ENCODE measurements at regions not wholly inside any gene's neighbourhood (a gene's known extent, or its start where the extent isn't known, plus 50 kb on each side); places are given as distances from the start of the nearest gene placed in this dataset.

DNA sequence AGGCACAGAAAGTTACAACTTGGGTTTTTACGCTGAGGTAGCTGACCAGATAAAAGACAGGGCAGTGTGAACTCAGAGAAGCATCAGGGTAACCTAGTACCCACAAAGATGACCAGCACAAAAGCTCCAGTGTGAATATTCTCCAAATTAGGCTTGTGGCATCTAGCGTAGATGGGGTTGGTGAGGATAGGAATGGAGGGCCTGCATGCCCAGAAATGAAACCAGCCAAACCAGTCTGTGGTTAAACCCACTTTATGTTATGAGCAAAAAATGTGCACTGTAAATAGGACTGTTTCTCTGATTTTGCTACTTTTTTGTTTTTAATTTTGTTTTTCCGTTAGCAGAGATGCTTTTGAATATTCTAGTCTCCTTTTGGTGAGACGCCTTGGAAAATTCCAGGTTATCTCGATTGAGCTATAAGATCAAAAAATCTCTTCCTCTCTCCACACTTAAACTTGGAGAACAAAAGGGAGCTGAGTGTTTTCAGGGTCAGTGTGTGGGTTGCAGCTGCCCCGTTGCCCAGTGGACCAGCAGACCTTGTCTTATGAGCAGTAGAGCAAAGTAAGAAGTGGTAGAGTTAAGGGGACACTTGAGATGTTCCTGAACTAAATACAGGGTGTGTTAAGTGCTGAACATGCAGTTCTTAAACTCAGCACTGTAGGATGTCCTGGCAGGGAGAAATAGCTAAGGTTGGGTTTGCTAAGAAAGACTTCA, 132.9 kb downstream of the C3orf38 start:
- H3K27me3 Mint-ChIP-seq, result no peaks in the 10 kb centered on the region
- H3K27ac Mint-ChIP-seq, result no peak overlapping the region
- no peak for TF ChIP-seq CTCF (IDR thresholded peaks at IDR 0.05; ENCODE audit: unreplicated experiment)
- H3K9me3 Mint-ChIP-seq (ENCODE audit: low read depth), result no peaks in the 10 kb centered on the region
- no peak for DNase-seq (ENCODE audit: low spot score, unreplicated experiment)
- no peaks in the 10 kb centered on the region for H3K36me3 Mint-ChIP-seq (ENCODE audit: insufficient read depth)
- no peak overlapping the region for H3K4me3 Mint-ChIP-seq (ENCODE audit: low read depth)
- no peaks in the 10 kb centered on the region for H3K4me1 Mint-ChIP-seq (ENCODE audit: low read depth)

DNA sequence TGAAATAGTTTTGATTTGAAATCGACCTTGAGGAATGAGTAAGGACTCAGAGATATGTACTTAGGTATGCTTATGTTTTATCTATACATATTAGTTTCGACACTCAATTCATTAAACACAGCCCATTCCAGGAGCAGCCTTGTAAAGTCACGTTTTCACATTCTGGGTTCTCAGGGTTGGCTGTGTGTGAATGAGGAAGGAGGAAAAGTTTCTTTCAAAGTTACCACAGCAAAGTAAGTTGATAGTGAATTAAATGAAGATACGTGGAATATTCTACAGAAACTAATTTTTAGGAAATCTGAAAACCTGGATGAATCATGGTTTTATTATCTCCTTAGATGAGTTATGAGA, 133.5 kb downstream of the C3orf38 start:
- Mint-ChIP-seq H3K27me3 (no peaks in the 10 kb centered on the region), H3K4me3 (ENCODE audit: low read depth) (no peak overlapping the region), H3K4me1 (ENCODE audit: low read depth) (no peaks in the 10 kb centered on the region), H3K9me3 (ENCODE audit: low read depth) (no peaks in the 10 kb centered on the region), H3K27ac (no peak overlapping the region), H3K36me3 (ENCODE audit: insufficient read depth) (no peaks in the 10 kb centered on the region)
- no peak for DNase-seq (ENCODE audit: low spot score, unreplicated experiment)
- TF ChIP-seq CTCF (IDR thresholded peaks at IDR 0.05; ENCODE audit: unreplicated experiment), result no peak

DNA sequence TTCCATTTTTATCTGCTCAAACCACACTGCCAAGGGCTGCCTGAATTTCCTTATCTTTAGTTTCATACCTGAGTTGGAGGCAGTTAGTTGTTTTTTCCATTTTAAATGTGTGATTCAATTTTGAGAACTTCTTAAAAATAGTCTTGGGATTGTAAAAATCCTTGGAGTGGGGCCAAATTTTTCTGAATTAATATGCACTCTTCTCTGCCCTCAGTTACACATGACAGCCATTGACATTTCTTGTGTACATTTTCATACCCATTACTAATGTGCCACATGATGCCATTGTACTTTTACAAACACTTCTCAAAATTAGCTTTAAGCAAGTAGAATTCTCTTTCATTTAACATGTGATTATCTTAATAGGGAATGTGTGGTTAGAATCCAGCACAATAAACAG, 141.7 kb downstream of the C3orf38 start:
- Mint-ChIP-seq H3K4me1 (ENCODE audit: low read depth) (no peaks in the 10 kb centered on the region), H3K4me3 (ENCODE audit: low read depth) (no peak overlapping the region), H3K27ac (no peak overlapping the region), H3K9me3 (ENCODE audit: low read depth) (peaks cover 6% of the 10 kb centered on the region), H3K36me3 (ENCODE audit: insufficient read depth) (no peaks in the 10 kb centered on the region), H3K27me3 (no peaks in the 10 kb centered on the region)
- DNase-seq (ENCODE audit: low spot score, unreplicated experiment), result no peak
- TF ChIP-seq CTCF (IDR thresholded peaks at IDR 0.05; ENCODE audit: unreplicated experiment), result no peak

DNA sequence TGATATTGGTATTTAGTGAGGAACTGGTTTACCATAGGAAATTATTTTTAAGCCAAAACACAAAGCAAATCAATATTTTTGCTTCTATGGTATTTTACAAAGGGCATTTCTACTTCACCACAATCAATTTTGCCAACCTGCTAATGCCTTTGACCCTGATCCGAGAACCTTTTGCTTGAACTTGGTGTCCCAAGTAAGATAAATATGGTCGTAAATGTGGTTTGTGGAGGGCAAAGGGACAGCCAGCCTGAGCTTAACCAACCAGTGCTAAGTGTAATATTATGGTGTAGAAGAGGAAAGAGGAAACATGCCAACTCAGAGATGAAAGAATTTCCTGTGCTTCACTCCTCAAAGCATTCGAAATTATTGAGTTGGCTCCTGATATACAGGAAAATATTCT, 148.4 kb downstream of the C3orf38 start:
- Mint-ChIP-seq H3K9me3 (ENCODE audit: low read depth) (peaks cover 6% of the 10 kb centered on the region), H3K4me1 (ENCODE audit: low read depth) (no peaks in the 10 kb centered on the region), H3K36me3 (ENCODE audit: insufficient read depth) (no peaks in the 10 kb centered on the region), H3K27ac (no peak overlapping the region), H3K4me3 (ENCODE audit: low read depth) (no peak overlapping the region), H3K27me3 (no peaks in the 10 kb centered on the region)
- TF ChIP-seq CTCF (IDR thresholded peaks at IDR 0.05; ENCODE audit: unreplicated experiment), result no peak
- no peak for DNase-seq (ENCODE audit: low spot score, unreplicated experiment)

DNA sequence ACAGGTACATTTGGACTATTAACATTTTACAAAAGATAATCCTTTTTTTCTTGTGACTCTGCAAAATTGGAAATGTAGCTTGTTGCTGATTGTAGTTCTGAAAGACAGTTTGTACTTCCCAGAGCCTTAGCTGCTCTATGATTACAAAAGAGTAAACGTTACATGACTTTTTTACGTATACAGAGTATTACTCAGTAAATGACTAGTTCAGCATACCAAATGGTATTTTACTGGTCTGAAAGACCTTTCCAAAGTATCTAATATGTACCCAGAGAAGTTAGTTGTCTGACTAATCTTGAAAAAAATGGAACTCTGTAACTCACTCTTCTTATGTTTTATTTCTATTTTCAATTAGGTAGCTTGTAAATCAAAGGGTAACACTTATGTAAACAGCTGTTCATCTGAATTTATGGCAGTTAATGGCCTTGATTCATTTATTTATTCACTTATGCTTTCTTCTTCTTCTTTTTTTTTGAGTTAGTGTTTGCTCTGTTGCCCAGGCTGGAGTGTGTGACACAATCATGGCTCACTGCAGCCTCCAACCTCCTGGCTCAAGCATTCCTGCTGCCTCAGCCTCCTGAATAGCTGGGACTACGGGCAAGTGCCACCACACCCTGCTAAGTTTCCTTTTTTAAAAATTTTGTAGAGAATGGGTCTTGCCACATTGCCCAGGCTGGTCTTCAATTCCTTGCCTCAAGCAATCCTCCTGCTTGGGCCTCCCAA, 151.7 kb downstream of the C3orf38 start:
- no peaks in the 10 kb centered on the region for H3K27me3 Mint-ChIP-seq

More for the DNA sequence above, 151.7 kb downstream of the C3orf38 start:
- Mint-ChIP-seq H3K4me3 (ENCODE audit: low read depth) (no peak overlapping the region), H3K27ac (no peak overlapping the region), H3K36me3 (ENCODE audit: insufficient read depth) (no peaks in the 10 kb centered on the region), H3K4me1 (ENCODE audit: low read depth) (peaks cover 2% of the 10 kb centered on the region), H3K9me3 (ENCODE audit: low read depth) (peaks cover 10% of the 10 kb centered on the region)
- TF ChIP-seq CTCF (IDR thresholded peaks at IDR 0.05; ENCODE audit: unreplicated experiment), result no peak
- DNase-seq (ENCODE audit: low spot score, unreplicated experiment), result no peak

All from progenitor cell of endocrine pancreas (in vitro differentiated cells).